SJCRH30 (cell line): ENCODE measurements at regions not wholly inside any gene's neighbourhood (a gene's known extent, or its start where the extent isn't known, plus 50 kb on each side); places are given as distances from the start of the nearest gene placed in this dataset.
"Not testable (repeated sequence)": the region's sequence is repeated elsewhere in the genome, so short reads cannot be mapped to it uniquely, and the experiment has no call there.

Experiments
- DNase-seq, 2 experiments: peaks; one replicate each; pipeline ENCODE4 v3.0.0-alpha.2; 2015 to 2020
- H3K27ac ChIP-seq: fragments of 250-450 bp; sonication (Bioruptor Pico); 2 replicates; pipeline ENCODE4 v1.5.1; 2020; ENCODE audit warnings: mild to moderate bottlenecking, moderate library complexity
- H3K27me3 ChIP-seq: fragments of 250-450 bp; sonication (Bioruptor Pico); 2 replicates; pipeline ENCODE4 v1.5.1; 2020; ENCODE audit warnings: mild to moderate bottlenecking, moderate library complexity
- H3K36me3 ChIP-seq: fragments of 250-450 bp; sonication (Bioruptor Pico); 2 replicates; pipeline ENCODE4 v1.5.1; 2020; ENCODE audit warnings: mild to moderate bottlenecking, moderate library complexity
- H3K4me1 ChIP-seq: fragments of 250-450 bp; sonication (Bioruptor Pico); 2 replicates; pipeline ENCODE4 v1.5.1; 2020; ENCODE audit warnings: mild to moderate bottlenecking, moderate library complexity
- H3K4me3 ChIP-seq: fragments of 250-450 bp; sonication (Bioruptor Pico); 2 replicates; pipeline ENCODE4 v1.5.1; 2020; ENCODE audit warnings: mild to moderate bottlenecking, moderate library complexity
- H3K9me3 ChIP-seq: fragments of 250-450 bp; sonication (Bioruptor Pico); replicated peaks from 2 replicates; pipeline ENCODE4 v1.5.1; 2020; ENCODE audit warnings: mild to moderate bottlenecking, moderate library complexity

GRCh38 chr12:111247083-111247783, 121.7 kb downstream of the PHETA1 start:
- Histone ChIP-seq H3K9me3 (no peaks in the 10 kb centered on the region), H3K4me1 (no peaks in the 10 kb centered on the region), H3K4me3 (no peak overlapping the region), H3K27me3 (no peaks in the 10 kb centered on the region), H3K27ac (no peak overlapping the region), H3K36me3 (no peaks in the 10 kb centered on the region)
- DNase-seq = no peak

GRCh38 chr12:111246477-111247011, 122.4 kb downstream of the PHETA1 start:
- H3K9me3 ChIP-seq = no peaks in the 10 kb centered on the region
- no peak overlapping the region for H3K27ac ChIP-seq
- no peaks in the 10 kb centered on the region for H3K4me1 ChIP-seq
- DNase-seq = no peak
- no peaks in the 10 kb centered on the region for H3K27me3 ChIP-seq
- no peak overlapping the region for H3K4me3 ChIP-seq
- no peaks in the 10 kb centered on the region for H3K36me3 ChIP-seq

GRCh38 chr12:111245701-111246476, 123.0 kb downstream of the PHETA1 start:
- H3K27ac ChIP-seq = no peak overlapping the region
- H3K9me3 ChIP-seq = no peaks in the 10 kb centered on the region
- no peaks in the 10 kb centered on the region for H3K4me1 ChIP-seq
- H3K36me3 ChIP-seq = no peaks in the 10 kb centered on the region
- DNase-seq = no peak
- no peaks in the 10 kb centered on the region for H3K27me3 ChIP-seq
- H3K4me3 ChIP-seq = no peak overlapping the region

GRCh38 chr12:111244673-111245072, 124.2 kb downstream of the PHETA1 start:
- Histone ChIP-seq H3K9me3 (no peaks in the 10 kb centered on the region), H3K27ac (no peak overlapping the region), H3K36me3 (no peaks in the 10 kb centered on the region), H3K27me3 (no peaks in the 10 kb centered on the region), H3K4me3 (no peak overlapping the region), H3K4me1 (no peaks in the 10 kb centered on the region)
- no peak for DNase-seq

GRCh38 chr12:111242817-111243216, 126.1 kb downstream of the PHETA1 start:
- not testable (repeated sequence) for H3K27ac ChIP-seq, H3K9me3 ChIP-seq, H3K27me3 ChIP-seq, DNase-seq, H3K4me1 ChIP-seq, H3K36me3 ChIP-seq, H3K4me3 ChIP-seq

- no peak for DNase-seq
- Histone ChIP-seq H3K9me3 (no peaks in the 10 kb centered on the region), H3K36me3 (no peaks in the 10 kb centered on the region), H3K4me1 (no peaks in the 10 kb centered on the region), H3K27ac (no peak overlapping the region), H3K27me3 (no peaks in the 10 kb centered on the region), H3K4me3 (no peak overlapping the region)
Measured at GRCh38 chr12:111242184-111242583, 126.7 kb downstream of the PHETA1 start.

- no peaks in the 10 kb centered on the region for H3K9me3 ChIP-seq
- no peak overlapping the region for H3K27ac ChIP-seq
- H3K4me3 ChIP-seq = no peak overlapping the region
- H3K27me3 ChIP-seq = no peaks in the 10 kb centered on the region
- H3K36me3 ChIP-seq = no peaks in the 10 kb centered on the region
- no peaks in the 10 kb centered on the region for H3K4me1 ChIP-seq
- DNase-seq = no peak
Measured at GRCh38 chr12:111240374-111240773, 128.5 kb downstream of the PHETA1 start.

- no peaks in the 10 kb centered on the region for H3K27me3 ChIP-seq
- H3K4me3 ChIP-seq = no peak overlapping the region
- H3K4me1 ChIP-seq = no peaks in the 10 kb centered on the region
- H3K27ac ChIP-seq = no peak overlapping the region
- H3K36me3 ChIP-seq = no peaks in the 10 kb centered on the region
- no peaks in the 10 kb centered on the region for H3K9me3 ChIP-seq
- no peak for DNase-seq
Measured at GRCh38 chr12:111239235-111239634, 129.7 kb downstream of the PHETA1 start.

- H3K4me1 ChIP-seq = no peaks in the 10 kb centered on the region
- H3K27ac ChIP-seq = no peak overlapping the region
- no peaks in the 10 kb centered on the region for H3K27me3 ChIP-seq
- H3K36me3 ChIP-seq = no peaks in the 10 kb centered on the region
- DNase-seq = no peak
- no peaks in the 10 kb centered on the region for H3K9me3 ChIP-seq
- no peak overlapping the region for H3K4me3 ChIP-seq
Measured at GRCh38 chr12:111238075-111238734, 130.7 kb downstream of the PHETA1 start.

GRCh38 chr12:111234491-111234890, 134.4 kb downstream of the PHETA1 start:
- H3K27me3 ChIP-seq, DNase-seq, H3K9me3 ChIP-seq, H3K4me3 ChIP-seq, H3K27ac ChIP-seq, H3K36me3 ChIP-seq, H3K4me1 ChIP-seq: not testable (repeated sequence)

- Histone ChIP-seq H3K4me3 (no peak overlapping the region), H3K27ac (no peak overlapping the region), H3K36me3 (no peaks in the 10 kb centered on the region), H3K9me3 (no peaks in the 10 kb centered on the region), H3K27me3 (no peaks in the 10 kb centered on the region), H3K4me1 (no peaks in the 10 kb centered on the region)
- DNase-seq = no peak
Measured at GRCh38 chr12:111233786-111234185, 135.1 kb downstream of the PHETA1 start.

GRCh38 chr12:111230649-111231048, 138.2 kb downstream of the PHETA1 start:
- no peaks in the 10 kb centered on the region for H3K36me3 ChIP-seq
- H3K27me3 ChIP-seq = no peaks in the 10 kb centered on the region

GRCh38 chr12:111228916-111229666, 139.8 kb downstream of the PHETA1 start:
- Histone ChIP-seq H3K36me3 (no peaks in the 10 kb centered on the region), H3K27ac (no peak overlapping the region), H3K4me3 (no peak overlapping the region), H3K27me3 (no peaks in the 10 kb centered on the region), H3K9me3 (no peaks in the 10 kb centered on the region), H3K4me1 (no peaks in the 10 kb centered on the region)
- DNase-seq = no peak

More at GRCh38 chr12:111230649-111231048, 138.2 kb downstream of the PHETA1 start:
- no peaks in the 10 kb centered on the region for H3K4me1 ChIP-seq
- H3K4me3 ChIP-seq = no peak overlapping the region
- no peak overlapping the region for H3K27ac ChIP-seq
- DNase-seq = no peak
- no peaks in the 10 kb centered on the region for H3K9me3 ChIP-seq

GRCh38 chr12:111227476-111228420, 141.1 kb downstream of the PHETA1 start:
- no peaks in the 10 kb centered on the region for H3K27me3 ChIP-seq
- no peak for DNase-seq
- no peak overlapping the region for H3K27ac ChIP-seq

More at GRCh38 chr12:111227476-111228420, 141.1 kb downstream of the PHETA1 start:
- no peaks in the 10 kb centered on the region for H3K4me1 ChIP-seq
- no peak overlapping the region for H3K4me3 ChIP-seq
- H3K9me3 ChIP-seq = no peaks in the 10 kb centered on the region
- no peaks in the 10 kb centered on the region for H3K36me3 ChIP-seq
